Activated naive CD4-positive, alpha-beta T cell treated with anti-CD3 and anti-CD28 coated beads, Interleukin-2, amount 10 ng/mL, durations not matched to agents 7 days and 5 days (primary cell): ENCODE measurements at regions not wholly inside any gene's neighbourhood (a gene's known extent, or its start where the extent isn't known, plus 50 kb on each side); places are given as distances from the start of the nearest gene placed in this dataset.
A peak's percentile ranks its signal among the peaks of the same experiment; 100 is the strongest.
"Not testable (repeated sequence)": the region's sequence is repeated elsewhere in the genome, so short reads cannot be mapped to it uniquely, and the experiment has no call there.

Source experiments
- CTCF ChIA-PET: fragments of 350-600 bp; sonication (Branson Sonifier 250); formaldehyde crosslinking; loops from one replicate; lab custom pipeline; 2021; ENCODE audit warnings: antibody characterized with exemption; lab: Charles Lee
- DNase-seq: peaks from one replicate; pipeline ENCODE4 v3.0.0-alpha.2; 2020
- H3K27ac Mint-ChIP-seq: one replicate; pipeline ENCODE4 v1.8.0; 2021; ENCODE audit warnings: mild to moderate bottlenecking, moderate library complexity, mixed read lengths
- H3K27me3 Mint-ChIP-seq: one replicate; pipeline ENCODE4 v1.8.0; 2021; ENCODE audit warnings: mild to moderate bottlenecking, mixed read lengths
- H3K36me3 Mint-ChIP-seq: one replicate; pipeline ENCODE4 v1.8.0; 2021; ENCODE audit warnings: mixed read lengths
- H3K4me1 Mint-ChIP-seq: one replicate; pipeline ENCODE4 v1.8.0; 2021; ENCODE audit warnings: mixed read lengths
- H3K4me3 Mint-ChIP-seq: one replicate; pipeline ENCODE4 v1.8.0; 2021; ENCODE audit warnings: mild to moderate bottlenecking, moderate library complexity, mixed read lengths
- H3K9me3 Mint-ChIP-seq: one replicate; pipeline ENCODE4 v1.8.0; 2021; ENCODE audit warnings: mixed read lengths

- no peaks in the 10 kb centered on the region for H3K9me3 Mint-ChIP-seq
- H3K4me3 Mint-ChIP-seq = no peak overlapping the region
- H3K27ac Mint-ChIP-seq = no peak overlapping the region
- H3K4me1 Mint-ChIP-seq = no peaks in the 10 kb centered on the region
- CTCF ChIA-PET = no interaction called here
- peaks cover 5% of the 10 kb centered on the region for H3K27me3 Mint-ChIP-seq
- H3K36me3 Mint-ChIP-seq = no peaks in the 10 kb centered on the region
- DNase-seq = no peak
These were observed 162.1 kb downstream of the MYCN start for GRCh38 chr2:16102358-16102975.

GRCh38 chr2:16101196-16101595 is 160.8 kb downstream of the MYCN start:
- H3K4me3 Mint-ChIP-seq = no peak overlapping the region
- H3K27me3 Mint-ChIP-seq = peaks cover 5% of the 10 kb centered on the region
- CTCF ChIA-PET = no interaction called here
- no peaks in the 10 kb centered on the region for H3K9me3 Mint-ChIP-seq
- H3K36me3 Mint-ChIP-seq = no peaks in the 10 kb centered on the region
- H3K4me1 Mint-ChIP-seq = no peaks in the 10 kb centered on the region
- no peak overlapping the region for H3K27ac Mint-ChIP-seq
- no peak for DNase-seq

- H3K27me3 Mint-ChIP-seq = peaks cover 5% of the 10 kb centered on the region
- H3K4me3 Mint-ChIP-seq = no peak overlapping the region
- H3K9me3 Mint-ChIP-seq = no peaks in the 10 kb centered on the region
- H3K4me1 Mint-ChIP-seq = no peaks in the 10 kb centered on the region
- no peak overlapping the region for H3K27ac Mint-ChIP-seq
- CTCF ChIA-PET = no interaction called here
- H3K36me3 Mint-ChIP-seq = no peaks in the 10 kb centered on the region
- no peak for DNase-seq
These were observed 159.7 kb downstream of the MYCN start for GRCh38 chr2:16100006-16100405.

- H3K27me3 Mint-ChIP-seq = peaks cover 5% of the 10 kb centered on the region
- CTCF ChIA-PET = no interaction called here
These were observed 159.0 kb downstream of the MYCN start for GRCh38 chr2:16099326-16099725.

GRCh38 chr2:16096962-16097361 is 156.6 kb downstream of the MYCN start:
- no peaks in the 10 kb centered on the region for H3K36me3 Mint-ChIP-seq
- H3K27ac Mint-ChIP-seq = no peak overlapping the region
- H3K9me3 Mint-ChIP-seq = no peaks in the 10 kb centered on the region
- no peaks in the 10 kb centered on the region for H3K4me1 Mint-ChIP-seq
- DNase-seq = no peak
- no peak overlapping the region for H3K4me3 Mint-ChIP-seq
- CTCF ChIA-PET = no interaction called here
- H3K27me3 Mint-ChIP-seq = peaks cover 5% of the 10 kb centered on the region

More at GRCh38 chr2:16099326-16099725, 159.0 kb downstream of the MYCN start:
- no peaks in the 10 kb centered on the region for H3K4me1 Mint-ChIP-seq
- H3K36me3 Mint-ChIP-seq = no peaks in the 10 kb centered on the region
- H3K27ac Mint-ChIP-seq = no peak overlapping the region
- no peak overlapping the region for H3K4me3 Mint-ChIP-seq
- no peak for DNase-seq
- H3K9me3 Mint-ChIP-seq = no peaks in the 10 kb centered on the region

- DNase-seq, H3K27me3 Mint-ChIP-seq, H3K4me1 Mint-ChIP-seq, H3K9me3 Mint-ChIP-seq, CTCF ChIA-PET, H3K4me3 Mint-ChIP-seq, H3K27ac Mint-ChIP-seq, H3K36me3 Mint-ChIP-seq: not testable (repeated sequence)
These were observed 155.1 kb downstream of the MYCN start for GRCh38 chr2:16095483-16095882.

GRCh38 chr2:16094811-16095210 is 154.5 kb downstream of the MYCN start:
- CTCF ChIA-PET = no interaction called here
- no peak overlapping the region for H3K27ac Mint-ChIP-seq
- no peak overlapping the region for H3K4me3 Mint-ChIP-seq
- no peaks in the 10 kb centered on the region for H3K36me3 Mint-ChIP-seq
- DNase-seq = no peak
- no peaks in the 10 kb centered on the region for H3K9me3 Mint-ChIP-seq
- no peaks in the 10 kb centered on the region for H3K27me3 Mint-ChIP-seq
- H3K4me1 Mint-ChIP-seq = no peaks in the 10 kb centered on the region

- CTCF ChIA-PET = no interaction called here
- H3K9me3 Mint-ChIP-seq = no peaks in the 10 kb centered on the region
- H3K27me3 Mint-ChIP-seq = no peaks in the 10 kb centered on the region
- no peak overlapping the region for H3K4me3 Mint-ChIP-seq
- H3K27ac Mint-ChIP-seq = no peak overlapping the region
- DNase-seq = no peak
- no peaks in the 10 kb centered on the region for H3K4me1 Mint-ChIP-seq
- no peaks in the 10 kb centered on the region for H3K36me3 Mint-ChIP-seq
These were observed 153.5 kb downstream of the MYCN start for GRCh38 chr2:16093639-16094529.

GRCh38 chr2:16092861-16093638 is 152.7 kb downstream of the MYCN start:
- Mint-ChIP-seq H3K27me3 (no peaks in the 10 kb centered on the region), H3K9me3 (no peaks in the 10 kb centered on the region), H3K36me3 (no peaks in the 10 kb centered on the region), H3K4me3 (no peak overlapping the region), H3K27ac (no peak overlapping the region), H3K4me1 (no peaks in the 10 kb centered on the region)
- no peak for DNase-seq
- CTCF ChIA-PET = no interaction called here

- Mint-ChIP-seq H3K4me1 (no peaks in the 10 kb centered on the region), H3K4me3 (no peak overlapping the region), H3K36me3 (no peaks in the 10 kb centered on the region), H3K27ac (no peak overlapping the region), H3K9me3 (no peaks in the 10 kb centered on the region), H3K27me3 (no peaks in the 10 kb centered on the region)
- CTCF ChIA-PET = no interaction called here
- no peak for DNase-seq
These were observed 151.4 kb downstream of the MYCN start for GRCh38 chr2:16091576-16092282.

GRCh38 chr2:16090650-16091575 is 150.6 kb downstream of the MYCN start:
- Mint-ChIP-seq H3K36me3 (no peaks in the 10 kb centered on the region), H3K9me3 (no peaks in the 10 kb centered on the region), H3K4me3 (no peak overlapping the region), H3K27ac (peak overlapping the region; percentile 30), H3K4me1 (no peaks in the 10 kb centered on the region), H3K27me3 (no peaks in the 10 kb centered on the region)
- no peak for DNase-seq
- CTCF ChIA-PET = no interaction called here

- H3K9me3 Mint-ChIP-seq = not testable (repeated sequence)
These were observed 149.1 kb downstream of the MYCN start for GRCh38 chr2:16089491-16089890.

GRCh38 chr2:16088802-16089112 is 148.4 kb downstream of the MYCN start:
- no peaks in the 10 kb centered on the region for H3K9me3 Mint-ChIP-seq
- no peak overlapping the region for H3K27ac Mint-ChIP-seq
- H3K36me3 Mint-ChIP-seq = no peaks in the 10 kb centered on the region
- H3K4me1 Mint-ChIP-seq = no peaks in the 10 kb centered on the region
- no peak overlapping the region for H3K4me3 Mint-ChIP-seq
- H3K27me3 Mint-ChIP-seq = peaks cover 4% of the 10 kb centered on the region
- CTCF ChIA-PET = interaction anchor here (0.6 kb wide), 1 partner anchor 41 kb away, joined by 3 read pairs; no protein-coding TSS in a partner anchor
- no peak for DNase-seq

More at GRCh38 chr2:16089491-16089890, 149.1 kb downstream of the MYCN start:
- H3K4me3 Mint-ChIP-seq, H3K4me1 Mint-ChIP-seq, DNase-seq, H3K27ac Mint-ChIP-seq, H3K36me3 Mint-ChIP-seq, H3K27me3 Mint-ChIP-seq, CTCF ChIA-PET: not testable (repeated sequence)
